Amniotic epithelial cell (primary cell): ENCODE measurements at regions not wholly inside any gene's neighbourhood (a gene's known extent, or its start where the extent isn't known, plus 50 kb on each side); places are given as distances from the start of the nearest gene placed in this dataset.
"Not testable (repeated sequence)": the region's sequence is repeated elsewhere in the genome, so short reads cannot be mapped to it uniquely, and the experiment has no call there.

Experiments used
- DNase-seq: peaks from one replicate; pipeline ENCODE4 v3.0.0-alpha.2; 2010; ENCODE audit warnings: low read depth

GRCh38 chrX:121854614-121854911 is 807.2 kb downstream of the GLUD2 start:
- no peak for DNase-seq

- no peak for DNase-seq
Measured at GRCh38 chrX:121858867-121859647, 811.6 kb downstream of the GLUD2 start.

- DNase-seq = no peak
Measured at GRCh38 chrX:121863976-121864375, 816.6 kb downstream of the GLUD2 start.

GRCh38 chrX:121864561-121864960 is 817.2 kb downstream of the GLUD2 start:
- no peak for DNase-seq

- DNase-seq = no peak
Measured at GRCh38 chrX:121869876-121870477, 822.6 kb downstream of the GLUD2 start.

- no peak for DNase-seq
Measured at GRCh38 chrX:121871122-121871521, 823.7 kb downstream of the GLUD2 start.

GRCh38 chrX:121876305-121876704 is 828.9 kb downstream of the GLUD2 start:
- no peak for DNase-seq

GRCh38 chrX:121877337-121877736 is 829.9 kb downstream of the GLUD2 start:
- not testable (repeated sequence) for DNase-seq

- no peak for DNase-seq
Measured at GRCh38 chrX:121886557-121886956, 839.1 kb downstream of the GLUD2 start.

GRCh38 chrX:121894756-121895155 is 847.3 kb downstream of the GLUD2 start:
- no peak for DNase-seq

GRCh38 chrX:121902463-121902862 is 855.1 kb downstream of the GLUD2 start:
- DNase-seq = no peak

GRCh38 chrX:121903961-121904360 is 856.6 kb downstream of the GLUD2 start:
- no peak for DNase-seq

GRCh38 chrX:121921258-121921657 is 873.8 kb downstream of the GLUD2 start:
- no peak for DNase-seq

GRCh38 chrX:121931567-121931966 is 884.2 kb downstream of the GLUD2 start:
- no peak for DNase-seq

GRCh38 chrX:121932688-121933087 is 885.3 kb downstream of the GLUD2 start:
- no peak for DNase-seq

GRCh38 chrX:121949041-121949760 is 901.8 kb downstream of the GLUD2 start:
- no peak for DNase-seq

- DNase-seq = no peak
Measured at GRCh38 chrX:121958886-121959285, 911.5 kb downstream of the GLUD2 start.

GRCh38 chrX:121975671-121976070 is 928.3 kb downstream of the GLUD2 start:
- no peak for DNase-seq

GRCh38 chrX:121987163-121987562 is 939.8 kb downstream of the GLUD2 start:
- no peak for DNase-seq

GRCh38 chrX:121987835-121988234 is 940.4 kb downstream of the GLUD2 start:
- DNase-seq = no peak

- DNase-seq = no peak
Measured at GRCh38 chrX:122004127-122004526, 956.7 kb downstream of the GLUD2 start.

GRCh38 chrX:122026665-122027064 is 979.3 kb downstream of the GLUD2 start:
- DNase-seq = no peak

- DNase-seq = no peak
Measured at GRCh38 chrX:122046226-122046625, 998.8 kb downstream of the GLUD2 start.
